HepG2 (cell line): ENCODE measurements at regions not wholly inside any gene's neighbourhood (a gene's known extent, or its start where the extent isn't known, plus 50 kb on each side); places are given as distances from the start of the nearest gene placed in this dataset.

Experiments used
- ATAC-seq: fragments of 200-7000 bp; cut with Tn5 transposase; 3 replicates; pipeline ENCODE4 v1.9.1; 2020; ENCODE audit warnings: mild to moderate bottlenecking, moderate library complexity
- BruUV-seq: library from RNA; stranded (reverse); fragments of 400-500 nt; replicated peaks from 2 replicates; lab custom pipeline; 2021; lab: Mats Ljungman, UMichigan
- CTCF ChIA-PET: fragments of 300-600 bp; formaldehyde crosslinking; extraction: SDS; loops from one replicate; lab custom pipeline; 2021; ENCODE audit warnings: low total read pairs, inconsistent platforms, low intra/inter-chr PET ratio; lab: Yijun Ruan, JAX
- POLR2A ChIA-PET: fragments of 350-600 bp; sonication (Branson Sonifier 250); formaldehyde crosslinking; loops from one replicate; lab custom pipeline; 2020; ENCODE audit warnings: antibody characterized with exemption, inconsistent platforms; lab: Yijun Ruan, JAX
- DNase-seq: peaks from one replicate; pipeline ENCODE4 v3.0.0-alpha.2; 2015; ENCODE audit warnings: low spot score
- FAIRE-seq: peaks from 3 replicates; lab custom pipeline; 2011; peaks lifted over from hg19 to GRCh38; lab: Jason Lieb, UNC
- H2AFZ ChIP-seq: one replicate; pipeline ENCODE4 v1.6.1; 2011; ENCODE audit warnings: low read length, inconsistent platforms
- H3K27ac ChIP-seq: fragments of 300-600 bp; 3 replicates; pipeline ENCODE4 v1.8.0; 2011; ENCODE audit warnings: mixed run types, mild to moderate bottlenecking, mixed read lengths, low read length, inconsistent platforms; ENCODE audit not compliant: insufficient read depth; ENCODE audit errors: extremely low read length
- H3K27me3 ChIP-seq, 2 experiments: fragments of 200-600 bp in 1 of 2; 2 replicates in 1 of 2; 3 replicates in 1 of 2; pipeline versions ENCODE4 v1.6.0 to v1.8.0; 2011; ENCODE audit warnings: low read length in 2 of 2, mild to moderate bottlenecking in 2 of 2, moderate library complexity in 2 of 2, inconsistent platforms in 1 of 2; ENCODE audit not compliant: insufficient read depth in 2 of 2, control insufficient read depth in 1 of 2
- H3K36me3 ChIP-seq, 2 experiments: fragments of 200-600 bp in 1 of 2; replicated peaks in 1 of 2; 2 replicates in 1 of 2; 3 replicates in 1 of 2; pipeline versions ENCODE4 v1.5.1 to v1.8.0; 2011; ENCODE audit warnings: low read length in 2 of 2, inconsistent platforms in 1 of 2; ENCODE audit not compliant: insufficient read depth in 2 of 2, control insufficient read depth in 1 of 2
- H3K4me1 ChIP-seq: 2 replicates; pipeline ENCODE4 v1.5.1; 2012; ENCODE audit warnings: low read length, inconsistent platforms; ENCODE audit not compliant: insufficient read depth
- H3K4me2 ChIP-seq: 2 replicates; pipeline ENCODE4 v1.6.0; 2011; ENCODE audit warnings: low read depth, low read length, inconsistent platforms
- H3K4me3 ChIP-seq, 3 experiments: fragments of 200-600 bp in 1 of 3; sonication (generic), shearing (Covaris generic) in 1 of 3; replicated peaks in 1 of 3; 2 replicates each; pipeline ENCODE4 v1.5.1; 2011 to 2016; ENCODE audit warnings: low read length in 3 of 3, inconsistent platforms in 2 of 3, low read depth in 2 of 3, mild to moderate bottlenecking in 2 of 3, control low read depth in 1 of 3, mixed read lengths in 1 of 3; ENCODE audit not compliant: insufficient read depth in 1 of 3
- H3K79me2 ChIP-seq: one replicate; pipeline ENCODE4 v1.6.1; 2011; ENCODE audit warnings: low read length, inconsistent platforms; ENCODE audit not compliant: insufficient read depth
- H3K9ac ChIP-seq: 2 replicates; pipeline ENCODE4 v1.6.0; 2011; ENCODE audit warnings: mild to moderate bottlenecking, low read depth, low read length, inconsistent platforms; ENCODE audit not compliant: insufficient read depth
- H3K9me3 ChIP-seq: 2 replicates; pipeline ENCODE4 v1.5.1; 2012; ENCODE audit warnings: mild to moderate bottlenecking, low read length
- H4K20me1 ChIP-seq: 2 replicates; pipeline ENCODE4 v1.6.0; 2011; ENCODE audit warnings: inconsistent platforms, mild to moderate bottlenecking, low read length, moderate library complexity; ENCODE audit not compliant: insufficient read depth
- ARHGAP35 ChIP-seq: sonication (generic); formaldehyde crosslinking; IDR thresholded peaks from 2 replicates; pipeline ENCODE4 v1.9.0; 2022; ENCODE audit warnings: mild to moderate bottlenecking, inconsistent platforms, moderate library complexity, missing genetic modification reagents, borderline replicate concordance
- DPF2 ChIP-seq: sonication (generic); formaldehyde crosslinking; IDR thresholded peaks from 2 replicates; pipeline ENCODE4 v1.4.0; 2020; ENCODE audit warnings: mild to moderate bottlenecking, low read depth, missing genetic modification reagents, borderline replicate concordance
- KLF11 ChIP-seq: IDR thresholded peaks from 2 replicates; pipeline ENCODE4 v1.6.1; 2016; ENCODE audit warnings: missing compliant biosample characterization
- LCORL ChIP-seq, 2 experiments: fragments of 450-650 bp in 1 of 2; sonication (generic) in 1 of 2; formaldehyde crosslinking in 1 of 2; IDR thresholded peaks; 2 replicates each; pipeline versions ENCODE4 v1.5.0 to v1.6.1; 2017 to 2020; ENCODE audit warnings: antibody characterized with exemption in 1 of 2, missing genetic modification reagents in 1 of 2
- MYC ChIP-seq: sonication (generic); formaldehyde crosslinking; IDR thresholded peaks from 2 replicates; pipeline ENCODE4 v1.9.0; 2021; ENCODE audit warnings: missing genetic modification reagents, borderline replicate concordance
- PHF21A ChIP-seq: sonication (generic); formaldehyde crosslinking; IDR thresholded peaks from 2 replicates; pipeline ENCODE4 v1.5.0; 2020; ENCODE audit warnings: mild to moderate bottlenecking, missing genetic modification reagents
- PRMT3 ChIP-seq: sonication (generic); formaldehyde crosslinking; IDR thresholded peaks from 2 replicates; pipeline ENCODE4 v1.8.1; 2022; ENCODE audit warnings: low read depth, mild to moderate bottlenecking, moderate library complexity, missing genetic modification reagents, borderline replicate concordance
- RAD51 ChIP-seq: fragments of 450-650 bp; IDR thresholded peaks from 2 replicates; pipeline ENCODE4 v1.6.1; 2016; ENCODE audit warnings: borderline replicate concordance
- SCMH1 ChIP-seq: sonication (generic); formaldehyde crosslinking; IDR thresholded peaks from 2 replicates; pipeline ENCODE4 v1.9.0; 2021; ENCODE audit warnings: missing genetic modification reagents, mild to moderate bottlenecking, borderline replicate concordance
- SP4 ChIP-seq: sonication (generic); formaldehyde crosslinking; IDR thresholded peaks from 2 replicates; pipeline ENCODE4 v1.8.1; 2023; ENCODE audit warnings: mild to moderate bottlenecking, missing genetic modification reagents
- SP5 ChIP-seq: IDR thresholded peaks from 2 replicates; pipeline ENCODE4 v1.6.1; 2016; ENCODE audit warnings: low read depth, borderline replicate concordance
- STAT5B ChIP-seq: sonication (generic); formaldehyde crosslinking; IDR thresholded peaks from 2 replicates; pipeline ENCODE4 v1.4.0; 2020; ENCODE audit warnings: missing genetic modification reagents
- ZFY ChIP-seq: sonication (generic); formaldehyde crosslinking; IDR thresholded peaks from 2 replicates; pipeline ENCODE4 v1.4.0; 2020; ENCODE audit warnings: missing genetic modification reagents
- ZNF335 ChIP-seq: sonication (generic); formaldehyde crosslinking; IDR thresholded peaks from 2 replicates; pipeline ENCODE4 v1.4.0; 2020; ENCODE audit warnings: missing genetic modification reagents
- ZNF749 ChIP-seq: sonication (generic); formaldehyde crosslinking; IDR thresholded peaks from 2 replicates; pipeline ENCODE4 v1.8.0; 2022; ENCODE audit warnings: mild to moderate bottlenecking, missing genetic modification reagents, moderate library complexity, borderline replicate concordance
- WGBS: methylation state at CpG from one replicate; pipeline ENCODE4 v1.1.6; 2017; ENCODE audit warnings: low lambda C conversion rate; 5-methylcytosine and 5-hydroxymethylcytosine counted together
- in situ Hi-C: cut with HindIII; loops from 2 replicates; pipeline ENCODE4 v1.10.0; 2017; ENCODE audit warnings: low pct_unique_long_range_greater_than_20kb; ENCODE audit not compliant: extremely low pct_ligation_motif_present
- intact Hi-C: fragments of 100-400 bp; cut with micrococcal nuclease; formaldehyde crosslinking; loops from one replicate; pipeline ENCODE4 v1.10.0; 2022; ENCODE audit not compliant: unreplicated experiment
- TF ChIP-seq, protein P1 (sequence below): IDR thresholded peaks from 2 replicates; pipeline ENCODE4 v1.6.1; 2016
- TF ChIP-seq, protein P2 (sequence below): sonication (generic); formaldehyde crosslinking; IDR thresholded peaks from 2 replicates; pipeline ENCODE4 v1.8.0; 2022; ENCODE audit warnings: mild to moderate bottlenecking, missing genetic modification reagents
- TF ChIP-seq, protein P3 (sequence below): sonication (generic); formaldehyde crosslinking; IDR thresholded peaks from 2 replicates; pipeline ENCODE4 v1.8.0; 2022; ENCODE audit warnings: mild to moderate bottlenecking, missing genetic modification reagents; ENCODE audit not compliant: insufficient replicate concordance
- TF ChIP-seq, protein P4 (sequence below): IDR thresholded peaks from 2 replicates; pipeline ENCODE4 v1.6.1; 2016; ENCODE audit warnings: missing compliant biosample characterization, missing genetic modification reagents, borderline replicate concordance

DNA sequence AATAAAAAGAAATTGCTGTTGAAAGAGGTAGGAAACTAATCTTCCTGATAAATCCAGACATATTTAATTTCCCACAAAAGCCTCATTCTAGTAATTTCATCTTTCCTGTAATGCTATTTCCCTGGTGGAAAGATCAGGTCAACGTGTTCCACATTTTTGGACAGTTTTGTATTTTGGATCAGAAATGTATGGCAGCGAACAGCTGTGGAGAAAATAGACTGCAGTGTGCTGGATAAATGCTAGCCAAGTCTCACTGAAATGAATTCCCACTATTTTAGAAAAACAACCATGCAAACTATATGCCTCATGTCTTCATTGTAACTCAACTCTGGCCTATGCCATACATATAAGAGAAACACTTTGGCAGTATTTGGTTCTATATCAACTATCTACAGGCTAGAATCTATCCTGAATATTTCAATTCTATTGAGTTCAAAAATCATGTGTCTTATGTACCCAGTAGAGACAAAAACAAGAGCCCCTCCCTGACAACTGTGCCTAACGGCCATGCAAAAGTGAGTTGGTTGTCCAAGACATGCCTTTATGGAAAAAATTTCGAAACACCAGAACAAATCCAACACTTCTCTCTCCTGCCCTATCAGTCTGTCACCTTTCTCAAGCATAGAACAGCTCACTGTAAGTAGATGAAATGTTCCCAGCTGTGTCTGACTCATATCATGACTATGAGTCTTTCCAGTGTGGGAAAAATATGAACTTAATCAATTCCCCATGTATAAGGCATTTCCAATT is 191.3 kb upstream of the NREP start:
- intact Hi-C loops (no loop called here), in situ Hi-C loops (no loop called here)
- no peak overlapping the region for H3K4me2 ChIP-seq
- WGBS: 4% methylated on average over 4 of the region's 4 CpGs
- DNase-seq (no peak), FAIRE-seq (no peak), ATAC-seq (no peak)
- BruUV-seq: no TSS peak
- no peaks in the 10 kb centered on the region for H3K9me3 ChIP-seq
- ChIA-PET POLR2A (no interaction called here), CTCF (no interaction called here)
- H3K9ac ChIP-seq: no peak overlapping the region
- H3K27me3 ChIP-seq: no peaks in the 10 kb centered on the region
- H3K36me3 ChIP-seq: no peaks in the 10 kb centered on the region
- TF ChIP-seq ZNF335 (no peak), PHF21A (CRISPR knock-in tag) (no peak), DPF2 (CRISPR knock-in tag) (no peak), STAT5B (CRISPR knock-in tag) (no peak), SP5 (CRISPR knock-in tag) (no peak), ARHGAP35 (no peak), PRMT3 (CRISPR knock-in tag) (no peak), RAD51 (no peak), LCORL (IDR thresholded peaks at IDR 0.05) (no peak), LCORL (CRISPR knock-in tag; IDR thresholded peaks at IDR 0.05) (no peak), ZNF749 (CRISPR knock-in tag) (no peak), KLF11 (CRISPR knock-in tag) (no peak), ZFY (CRISPR knock-in tag) (no peak), SP4 (CRISPR knock-in tag) (no peak), MYC (CRISPR knock-in tag) (no peak), SCMH1 (CRISPR knock-in tag) (no peak)
- TF ChIP-seq, protein P1, sequence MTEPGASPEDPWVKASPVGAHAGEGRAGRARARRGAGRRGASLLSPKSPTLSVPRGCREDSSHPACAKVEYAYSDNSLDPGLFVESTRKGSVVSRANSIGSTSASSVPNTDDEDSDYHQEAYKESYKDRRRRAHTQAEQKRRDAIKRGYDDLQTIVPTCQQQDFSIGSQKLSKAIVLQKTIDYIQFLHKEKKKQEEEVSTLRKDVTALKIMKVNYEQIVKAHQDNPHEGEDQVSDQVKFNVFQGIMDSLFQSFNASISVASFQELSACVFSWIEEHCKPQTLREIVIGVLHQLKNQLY (CRISPR knock-in tag): no peak
- TF ChIP-seq, protein P2, sequence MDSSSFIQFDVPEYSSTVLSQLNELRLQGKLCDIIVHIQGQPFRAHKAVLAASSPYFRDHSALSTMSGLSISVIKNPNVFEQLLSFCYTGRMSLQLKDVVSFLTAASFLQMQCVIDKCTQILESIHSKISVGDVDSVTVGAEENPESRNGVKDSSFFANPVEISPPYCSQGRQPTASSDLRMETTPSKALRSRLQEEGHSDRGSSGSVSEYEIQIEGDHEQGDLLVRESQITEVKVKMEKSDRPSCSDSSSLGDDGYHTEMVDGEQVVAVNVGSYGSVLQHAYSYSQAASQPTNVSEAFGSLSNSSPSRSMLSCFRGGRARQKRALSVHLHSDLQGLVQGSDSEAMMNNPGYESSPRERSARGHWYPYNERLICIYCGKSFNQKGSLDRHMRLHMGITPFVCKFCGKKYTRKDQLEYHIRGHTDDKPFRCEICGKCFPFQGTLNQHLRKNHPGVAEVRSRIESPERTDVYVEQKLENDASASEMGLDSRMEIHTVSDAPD (CRISPR knock-in tag): no peak
- TF ChIP-seq, protein P3, sequence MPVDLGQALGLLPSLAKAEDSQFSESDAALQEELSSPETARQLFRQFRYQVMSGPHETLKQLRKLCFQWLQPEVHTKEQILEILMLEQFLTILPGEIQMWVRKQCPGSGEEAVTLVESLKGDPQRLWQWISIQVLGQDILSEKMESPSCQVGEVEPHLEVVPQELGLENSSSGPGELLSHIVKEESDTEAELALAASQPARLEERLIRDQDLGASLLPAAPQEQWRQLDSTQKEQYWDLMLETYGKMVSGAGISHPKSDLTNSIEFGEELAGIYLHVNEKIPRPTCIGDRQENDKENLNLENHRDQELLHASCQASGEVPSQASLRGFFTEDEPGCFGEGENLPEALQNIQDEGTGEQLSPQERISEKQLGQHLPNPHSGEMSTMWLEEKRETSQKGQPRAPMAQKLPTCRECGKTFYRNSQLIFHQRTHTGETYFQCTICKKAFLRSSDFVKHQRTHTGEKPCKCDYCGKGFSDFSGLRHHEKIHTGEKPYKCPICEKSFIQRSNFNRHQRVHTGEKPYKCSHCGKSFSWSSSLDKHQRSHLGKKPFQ (CRISPR knock-in tag): no peak
- TF ChIP-seq, protein P4, sequence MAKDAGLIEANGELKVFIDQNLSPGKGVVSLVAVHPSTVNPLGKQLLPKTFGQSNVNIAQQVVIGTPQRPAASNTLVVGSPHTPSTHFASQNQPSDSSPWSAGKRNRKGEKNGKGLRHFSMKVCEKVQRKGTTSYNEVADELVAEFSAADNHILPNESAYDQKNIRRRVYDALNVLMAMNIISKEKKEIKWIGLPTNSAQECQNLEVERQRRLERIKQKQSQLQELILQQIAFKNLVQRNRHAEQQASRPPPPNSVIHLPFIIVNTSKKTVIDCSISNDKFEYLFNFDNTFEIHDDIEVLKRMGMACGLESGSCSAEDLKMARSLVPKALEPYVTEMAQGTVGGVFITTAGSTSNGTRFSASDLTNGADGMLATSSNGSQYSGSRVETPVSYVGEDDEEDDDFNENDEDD (CRISPR knock-in tag): no peak
- H3K27ac ChIP-seq: no peak overlapping the region
- H2AFZ ChIP-seq: no peak overlapping the region
- H3K4me3 ChIP-seq: no peak overlapping the region
- no peaks in the 10 kb centered on the region for H3K4me1 ChIP-seq
- H4K20me1 ChIP-seq: no peaks in the 10 kb centered on the region
- no peaks in the 10 kb centered on the region for H3K79me2 ChIP-seq
